Central memory CD8-positive, alpha-beta T cell (primary cell): ENCODE measurements at regions not wholly inside any gene's neighbourhood (a gene's known extent, or its start where the extent isn't known, plus 50 kb on each side); places are given as distances from the start of the nearest gene placed in this dataset.
"Not testable (repeated sequence)": the region's sequence is repeated elsewhere in the genome, so short reads cannot be mapped to it uniquely, and the experiment has no call there.

Experiments
- ATAC-seq: fragments of 150-1000 bp; cut with Tn5 transposase; replicated peaks from 2 replicates; pipeline ENCODE4 v1.10.0; 2022; ENCODE audit warnings: mild to moderate bottlenecking, moderate FRiP score, moderate number of reproducible peaks; ENCODE audit not compliant: poor library complexity, severe bottlenecking; ENCODE audit errors: extremely low read depth
- DNase-seq, 2 donors: peaks; one replicate each; pipeline ENCODE4 v3.0.0; 2021; ENCODE audit warnings: low spot score in 2 of 2
- H3K27ac Mint-ChIP-seq: one replicate; pipeline ENCODE4 v1.8.0; 2022; ENCODE audit warnings: low read depth, mild to moderate bottlenecking, moderate library complexity, mixed read lengths
- H3K27me3 Mint-ChIP-seq: one replicate; pipeline ENCODE4 v1.8.0; 2022; ENCODE audit warnings: mixed read lengths
- H3K36me3 Mint-ChIP-seq: one replicate; pipeline ENCODE4 v1.8.0; 2022; ENCODE audit warnings: mild to moderate bottlenecking, moderate library complexity, mixed read lengths; ENCODE audit not compliant: insufficient read depth
- H3K4me1 Mint-ChIP-seq: one replicate; pipeline ENCODE4 v1.8.0; 2022; ENCODE audit warnings: mixed read lengths
- H3K4me3 Mint-ChIP-seq: one replicate; pipeline ENCODE4 v1.8.0; 2022; ENCODE audit warnings: mild to moderate bottlenecking, moderate library complexity, mixed read lengths
- H3K9me3 Mint-ChIP-seq: one replicate; pipeline ENCODE4 v1.8.0; 2022; ENCODE audit warnings: mixed read lengths

DNA sequence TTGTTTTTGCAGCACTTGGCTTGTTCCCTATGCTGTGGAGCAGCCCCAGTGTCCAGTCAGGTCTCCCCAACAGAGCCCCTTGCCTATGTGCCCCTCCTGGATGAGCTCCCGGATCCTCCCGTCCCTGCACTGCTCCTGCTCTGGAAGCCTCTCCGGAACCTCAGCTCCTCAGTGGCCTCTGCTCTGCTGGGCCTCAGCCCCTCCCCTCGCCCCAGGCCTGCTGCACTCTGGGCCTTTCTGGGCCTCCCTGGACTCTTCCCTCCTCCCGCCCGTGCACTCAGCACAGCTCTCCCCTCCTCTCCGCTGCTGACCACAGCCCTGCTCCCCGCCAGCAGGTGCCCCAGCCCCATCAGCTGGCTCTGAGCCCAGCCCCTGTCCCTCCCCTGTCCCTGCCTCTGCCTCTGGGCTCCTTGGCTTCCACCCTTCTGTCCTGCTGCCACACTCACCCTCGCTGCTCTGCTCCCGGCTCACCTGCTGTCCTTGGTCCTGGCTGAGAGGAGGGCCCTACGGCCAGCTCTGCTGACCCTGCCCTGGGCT is 102.2 kb downstream of the TMEM121 start:
- not testable (repeated sequence) for H3K4me1 Mint-ChIP-seq

DNA sequence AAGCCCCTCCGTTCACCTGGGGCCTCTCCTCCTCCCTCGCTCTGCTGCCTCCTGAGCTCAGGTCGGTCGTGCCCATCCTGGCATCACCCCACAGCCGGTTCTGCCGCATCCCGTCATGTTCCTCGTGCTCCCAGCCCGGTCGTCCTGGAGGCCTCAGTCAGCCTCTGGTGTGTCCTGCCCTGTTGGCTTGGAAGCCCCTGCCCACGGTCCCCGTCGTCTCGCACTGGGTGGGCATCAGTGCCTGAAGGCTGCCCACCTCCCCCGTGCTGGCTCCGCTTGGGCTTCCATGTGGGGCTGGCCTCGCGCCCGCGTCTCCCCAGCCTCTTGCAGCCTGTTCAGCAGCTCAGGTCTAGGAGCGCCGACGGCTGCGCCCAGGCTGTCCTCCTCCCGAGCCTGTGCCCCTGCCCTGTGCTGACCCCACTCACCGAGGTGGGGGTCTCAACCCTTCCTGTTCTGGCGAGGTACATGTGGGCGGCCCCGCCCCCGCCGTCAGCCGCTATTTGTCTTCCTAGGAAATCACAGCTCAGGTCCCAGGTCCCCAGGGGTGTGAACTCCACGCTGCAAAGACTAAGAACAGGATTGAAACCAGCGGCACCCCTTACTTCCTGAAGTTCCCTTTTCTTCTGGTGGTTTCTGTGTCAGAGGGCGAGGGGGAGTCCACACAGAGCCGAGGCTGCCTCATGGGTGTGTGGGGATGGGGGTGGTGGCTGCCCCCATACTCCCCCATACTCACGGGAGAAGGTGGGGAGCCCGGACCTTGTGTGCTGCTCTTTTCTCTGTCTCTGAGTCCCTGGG is 102.9 kb downstream of the TMEM121 start:
- H3K36me3 Mint-ChIP-seq, DNase-seq, H3K4me1 Mint-ChIP-seq, ATAC-seq, H3K27ac Mint-ChIP-seq, H3K4me3 Mint-ChIP-seq: not testable (repeated sequence)
- Mint-ChIP-seq H3K27me3 (peaks cover 59% of the 10 kb centered on the region), H3K9me3 (peaks cover 12% of the 10 kb centered on the region)

More for the DNA sequence above, 102.2 kb downstream of the TMEM121 start:
- DNase-seq, ATAC-seq, H3K36me3 Mint-ChIP-seq, H3K4me3 Mint-ChIP-seq, H3K27ac Mint-ChIP-seq: not testable (repeated sequence)
- Mint-ChIP-seq H3K27me3 (peaks cover 57% of the 10 kb centered on the region), H3K9me3 (peaks cover 12% of the 10 kb centered on the region)

DNA sequence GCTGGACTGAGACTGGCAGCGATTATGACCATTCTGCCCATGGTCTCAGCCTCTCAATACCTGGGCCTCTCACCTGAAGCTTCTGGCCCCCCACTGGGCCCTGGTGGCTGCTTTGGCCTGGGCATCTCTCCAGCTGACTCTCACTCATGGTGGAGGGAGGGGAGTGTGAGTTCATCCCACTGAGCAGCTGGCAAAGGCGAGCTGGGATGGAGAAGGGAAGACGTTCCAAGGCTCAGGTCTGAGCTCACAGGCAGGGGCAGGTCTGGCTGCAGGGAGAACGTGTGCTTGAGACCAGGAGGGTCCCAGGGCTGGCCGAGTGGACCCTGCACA is 103.5 kb downstream of the TMEM121 start:
- no peak overlapping the region for H3K4me3 Mint-ChIP-seq
- peaks cover 5% of the 10 kb centered on the region for H3K4me1 Mint-ChIP-seq
- no peaks in the 10 kb centered on the region for H3K36me3 Mint-ChIP-seq
- DNase-seq (no peak), ATAC-seq (no peak)
- H3K27ac Mint-ChIP-seq: no peak overlapping the region
- H3K27me3 Mint-ChIP-seq: peaks cover 57% of the 10 kb centered on the region
- H3K9me3 Mint-ChIP-seq: peaks cover 12% of the 10 kb centered on the region

DNA sequence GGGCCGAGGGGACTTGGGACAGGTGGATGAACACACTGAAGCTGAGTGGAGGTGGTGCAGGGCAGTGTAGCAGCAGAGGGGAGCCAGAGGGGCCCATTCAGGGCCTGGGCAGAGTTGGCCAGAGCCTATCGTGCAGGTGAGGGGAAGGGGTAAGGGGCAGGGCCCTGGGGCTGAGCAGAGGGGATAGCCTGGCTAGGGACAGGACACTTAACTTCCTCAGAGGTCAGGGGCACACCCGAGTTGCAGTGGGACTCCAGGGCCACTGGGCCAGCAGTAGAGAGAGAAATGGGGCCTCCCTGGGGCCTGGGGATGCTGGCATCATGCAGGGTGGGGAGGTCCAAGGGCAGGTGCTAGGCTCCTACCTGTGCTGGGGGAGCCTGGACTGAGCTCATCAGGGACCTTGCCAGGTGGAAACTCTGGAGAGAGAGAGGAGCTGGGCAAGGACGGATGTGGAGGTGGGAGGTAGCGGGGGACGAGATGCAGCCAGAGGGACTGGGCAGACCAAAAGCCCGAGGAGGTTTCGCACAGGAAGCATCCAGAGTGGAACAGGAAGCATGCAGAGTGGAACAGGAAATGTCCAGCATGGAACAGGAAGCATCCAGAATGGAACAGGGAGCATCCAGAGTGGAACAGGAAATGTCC is 104.0 kb downstream of the TMEM121 start:
- H3K9me3 Mint-ChIP-seq: peaks cover 12% of the 10 kb centered on the region
- peaks cover 52% of the 10 kb centered on the region for H3K27me3 Mint-ChIP-seq
- H3K4me1 Mint-ChIP-seq, H3K27ac Mint-ChIP-seq, H3K36me3 Mint-ChIP-seq, H3K4me3 Mint-ChIP-seq, ATAC-seq, DNase-seq: not testable (repeated sequence)

DNA sequence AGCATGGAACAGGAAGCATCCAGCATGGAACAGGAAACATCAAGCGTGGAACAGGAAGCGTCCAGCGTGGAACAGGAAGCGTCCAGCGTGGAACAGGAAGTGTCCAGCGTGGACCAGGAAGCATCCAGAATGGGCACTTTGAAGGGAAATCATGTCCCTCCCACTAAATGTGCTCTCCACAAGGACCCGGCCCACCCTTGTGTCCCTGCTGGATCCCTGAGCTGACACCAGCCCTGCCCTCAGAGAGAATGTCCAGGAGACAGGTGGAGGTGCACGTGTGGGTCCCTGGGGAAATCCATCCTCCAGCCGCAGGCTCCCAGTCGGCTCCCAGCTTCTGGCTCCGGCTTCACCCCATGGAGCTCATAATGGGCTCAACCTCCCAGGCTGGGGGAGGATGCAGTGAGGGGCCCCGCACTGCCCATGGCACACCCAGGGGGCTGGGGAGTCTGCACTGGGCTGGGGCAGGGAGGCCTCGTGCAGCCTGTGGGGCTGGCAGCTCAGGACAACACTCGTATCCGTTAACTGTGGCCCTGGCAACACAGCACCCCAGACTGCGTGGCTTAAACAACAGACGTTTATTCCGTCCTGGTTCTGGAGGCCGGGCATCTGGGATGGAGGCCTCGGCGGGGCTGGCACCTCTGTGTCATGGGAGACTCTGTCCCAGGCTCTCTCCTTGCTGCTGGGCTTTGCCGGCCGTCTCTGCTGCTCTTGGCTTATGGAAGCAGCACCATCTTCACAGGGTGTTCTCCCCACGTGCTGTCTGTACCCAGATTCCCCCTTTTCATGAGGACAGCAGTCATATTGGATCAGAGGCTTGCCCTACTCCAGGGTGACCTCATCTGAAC is 104.8 kb downstream of the TMEM121 start:
- not testable (repeated sequence) for ATAC-seq, H3K4me1 Mint-ChIP-seq, H3K36me3 Mint-ChIP-seq, H3K27ac Mint-ChIP-seq, DNase-seq, H3K4me3 Mint-ChIP-seq
- Mint-ChIP-seq H3K27me3 (peaks cover 51% of the 10 kb centered on the region), H3K9me3 (peaks cover 12% of the 10 kb centered on the region)

DNA sequence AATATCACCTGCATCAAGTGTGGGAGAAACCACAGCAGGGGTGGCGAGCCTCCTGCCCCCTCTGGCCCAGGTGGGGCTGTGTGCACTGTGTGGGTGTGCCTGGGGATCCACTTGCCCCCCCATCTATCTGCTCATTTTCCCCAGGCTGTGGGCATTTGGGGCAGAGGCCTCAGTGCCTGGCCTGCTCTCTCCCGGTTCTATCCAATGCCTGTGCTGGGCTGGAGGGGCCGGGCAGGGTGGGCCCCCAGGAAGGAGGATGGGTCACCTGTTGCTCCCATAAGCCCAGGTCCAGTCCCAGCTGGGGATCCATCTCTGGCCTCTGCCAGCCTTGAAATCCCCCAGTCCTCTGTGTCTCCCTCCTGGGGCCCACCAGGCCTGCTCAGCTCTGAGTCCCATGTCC is 105.6 kb downstream of the TMEM121 start:
- Mint-ChIP-seq H3K27me3 (peaks cover 51% of the 10 kb centered on the region), H3K36me3 (no peaks in the 10 kb centered on the region), H3K9me3 (peaks cover 12% of the 10 kb centered on the region), H3K4me1 (peaks cover 5% of the 10 kb centered on the region), H3K27ac (no peak overlapping the region), H3K4me3 (no peak overlapping the region)
- ATAC-seq: no peak
- no peak for DNase-seq

DNA sequence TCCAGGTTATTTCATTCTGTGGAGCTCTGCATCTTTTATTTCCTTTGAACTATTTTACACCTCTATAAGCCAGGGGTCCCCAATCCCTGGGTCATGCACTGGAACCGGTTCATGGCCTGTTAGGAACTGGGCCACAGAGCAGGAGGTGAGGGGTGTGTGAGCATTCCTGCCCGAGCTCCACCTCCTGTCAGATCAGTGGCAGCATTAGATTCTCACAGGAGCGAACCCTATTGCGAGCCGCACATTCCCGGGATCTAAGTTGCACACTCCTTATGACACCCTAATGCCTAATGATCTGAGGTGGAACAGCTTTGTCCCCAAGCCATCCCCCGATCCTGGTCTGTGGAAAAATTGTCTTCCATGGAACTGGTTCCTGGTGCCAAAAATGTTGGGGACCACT is 107.2 kb downstream of the TMEM121 start:
- not testable (repeated sequence) for DNase-seq, H3K36me3 Mint-ChIP-seq, ATAC-seq, H3K27ac Mint-ChIP-seq, H3K4me1 Mint-ChIP-seq, H3K4me3 Mint-ChIP-seq
- peaks cover 12% of the 10 kb centered on the region for H3K9me3 Mint-ChIP-seq
- H3K27me3 Mint-ChIP-seq: peaks cover 42% of the 10 kb centered on the region

DNA sequence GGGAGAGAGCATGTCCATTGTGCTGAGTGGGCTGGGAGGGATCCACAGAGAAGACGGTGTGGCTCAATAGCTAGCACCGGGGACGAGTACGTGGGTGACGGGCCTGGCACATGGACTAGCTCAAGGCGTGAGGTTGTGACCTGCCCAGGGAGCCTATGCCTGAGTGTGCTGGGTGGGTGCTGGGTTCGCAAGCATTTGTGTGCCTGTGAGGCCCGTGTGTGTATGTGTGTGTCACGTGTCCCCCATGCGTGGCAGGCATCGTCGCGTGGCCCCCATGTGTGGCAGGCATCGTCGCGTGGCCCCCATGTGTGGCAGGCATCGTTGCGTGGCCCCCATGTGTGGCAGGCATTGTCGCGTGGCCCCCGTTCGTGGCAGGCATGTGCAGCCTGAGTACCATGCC is 109.2 kb downstream of the TMEM121 start:
- Mint-ChIP-seq H3K4me3 (no peak overlapping the region), H3K27ac (no peak overlapping the region), H3K36me3 (no peaks in the 10 kb centered on the region), H3K9me3 (peaks cover 12% of the 10 kb centered on the region), H3K27me3 (peaks cover 26% of the 10 kb centered on the region), H3K4me1 (no peaks in the 10 kb centered on the region)
- ATAC-seq: no peak
- no peak for DNase-seq

DNA sequence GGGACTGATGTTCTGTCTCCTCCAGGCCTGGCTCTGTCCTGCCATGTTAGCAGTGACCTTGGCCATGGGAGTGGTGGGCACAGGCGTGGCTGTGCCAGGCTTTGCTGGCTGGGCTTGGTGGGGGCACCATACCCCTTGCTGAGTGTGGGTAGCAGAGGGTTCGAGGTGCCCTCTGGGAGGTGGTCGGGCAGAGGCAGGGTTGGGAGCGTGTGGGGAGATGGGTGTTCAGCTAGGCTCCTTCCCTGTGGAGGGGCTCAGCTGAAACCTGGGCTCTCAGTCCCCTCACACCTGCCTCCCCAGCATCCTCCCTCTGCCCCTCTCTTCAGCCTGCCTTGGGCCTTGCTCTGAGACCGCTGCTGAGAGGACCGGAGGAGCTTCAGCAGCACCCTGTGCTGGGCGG is 109.6 kb downstream of the TMEM121 start:
- H3K36me3 Mint-ChIP-seq, H3K4me3 Mint-ChIP-seq, DNase-seq, H3K4me1 Mint-ChIP-seq, H3K27ac Mint-ChIP-seq, ATAC-seq: not testable (repeated sequence)
- Mint-ChIP-seq H3K27me3 (peaks cover 26% of the 10 kb centered on the region), H3K9me3 (peaks cover 12% of the 10 kb centered on the region)

DNA sequence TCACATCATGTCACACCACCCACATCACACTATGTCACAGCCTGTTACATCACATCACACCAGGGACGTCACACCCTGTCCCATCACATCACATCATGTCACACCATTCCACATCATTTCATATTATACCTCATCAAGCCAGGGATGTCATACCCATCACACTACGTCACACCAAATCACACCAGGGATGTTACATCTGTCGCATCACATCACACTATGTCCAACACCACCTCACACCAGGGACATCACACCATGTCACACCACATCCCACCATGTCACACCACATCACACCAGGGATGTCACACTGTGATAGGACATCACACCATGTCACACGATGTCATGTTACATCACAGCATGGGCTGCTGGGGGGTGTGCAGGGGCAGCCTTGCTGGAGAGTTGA is 110.6 kb downstream of the TMEM121 start:
- Mint-ChIP-seq H3K4me3 (no peak overlapping the region), H3K9me3 (peaks cover 7% of the 10 kb centered on the region), H3K4me1 (no peaks in the 10 kb centered on the region), H3K27me3 (peaks cover 19% of the 10 kb centered on the region), H3K36me3 (no peaks in the 10 kb centered on the region), H3K27ac (no peak overlapping the region)
- no peak for DNase-seq
- no peak for ATAC-seq

DNA sequence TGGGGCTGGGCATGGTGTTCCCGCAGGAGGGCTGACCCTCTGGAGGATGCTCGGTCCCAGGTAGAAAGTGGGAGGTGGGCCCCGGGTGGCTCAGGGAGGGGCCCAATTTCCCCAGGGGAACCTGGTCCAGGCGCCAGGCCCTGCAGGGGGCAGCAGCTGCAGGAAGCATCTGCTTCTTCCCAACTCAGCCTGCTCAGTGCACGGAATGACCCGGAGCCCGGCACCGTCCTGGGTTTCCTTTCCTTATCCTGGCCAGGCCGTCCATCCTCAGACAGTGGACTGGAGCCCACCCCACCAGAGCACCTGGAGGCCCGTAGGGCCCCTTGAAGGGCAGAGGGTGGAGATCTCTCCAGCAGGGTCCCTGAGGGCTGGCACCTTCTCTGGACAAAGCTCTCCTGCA is 111.0 kb downstream of the TMEM121 start:
- H3K4me3 Mint-ChIP-seq, H3K36me3 Mint-ChIP-seq, DNase-seq, H3K27ac Mint-ChIP-seq, H3K4me1 Mint-ChIP-seq, ATAC-seq, H3K9me3 Mint-ChIP-seq: not testable (repeated sequence)
- peaks cover 15% of the 10 kb centered on the region for H3K27me3 Mint-ChIP-seq
